BJ (cell line): ENCODE measurements at regions not wholly inside any gene's neighbourhood (a gene's known extent, or its start where the extent isn't known, plus 50 kb on each side); places are given as distances from the start of the nearest gene placed in this dataset.

Experiments
- CTCF ChIA-PET: fragments of 350-600 bp; formaldehyde crosslinking; extraction: SDS; loops from one replicate; lab custom pipeline; 2021; ENCODE audit warnings: antibody characterized with exemption, inconsistent platforms; lab: Yijun Ruan, JAX
- POLR2A ChIA-PET: fragments of 300-600 bp; sonication (Branson Sonifier 250); formaldehyde crosslinking; extraction: SDS; loops from one replicate; lab custom pipeline; 2021; ENCODE audit warnings: antibody characterized with exemption; lab: Charles Lee
- DNase-seq: peaks from one replicate; pipeline ENCODE4 v3.0.0-alpha.2; 2011; ENCODE audit warnings: low read depth
- H3K27me3 ChIP-seq: 2 replicates; pipeline ENCODE4 v1.6.0; 2011; ENCODE audit warnings: low read length; ENCODE audit not compliant: control insufficient read depth, insufficient read depth
- H3K36me3 ChIP-seq: 2 replicates; pipeline ENCODE4 v1.5.1; 2011; ENCODE audit warnings: low read length; ENCODE audit not compliant: control insufficient read depth, insufficient read depth
- H3K4me3 ChIP-seq: 2 replicates; pipeline ENCODE4 v1.5.1; 2011; ENCODE audit warnings: low read depth, mild to moderate bottlenecking, control low read depth, low read length
- CTCF ChIP-seq: IDR thresholded peaks from 2 replicates; pipeline ENCODE4 v1.5.1; 2011; ENCODE audit warnings: low read depth, mild to moderate bottlenecking, control low read depth, inconsistent platforms, low read length, moderate library complexity; ENCODE audit not compliant: insufficient read depth

GRCh38 chr5:61610678-61611024 is 278.6 kb downstream of the ZSWIM6 start:
- CTCF ChIA-PET, result no interaction called here
- Histone ChIP-seq H3K4me3 (no peak overlapping the region), H3K36me3 (no peaks in the 10 kb centered on the region), H3K27me3 (no peaks in the 10 kb centered on the region; the same call in 1 of the 2 replicates)
- POLR2A ChIA-PET, result no interaction called here
- TF ChIP-seq CTCF, result no peak
- DNase-seq, result no peak

DNA sequence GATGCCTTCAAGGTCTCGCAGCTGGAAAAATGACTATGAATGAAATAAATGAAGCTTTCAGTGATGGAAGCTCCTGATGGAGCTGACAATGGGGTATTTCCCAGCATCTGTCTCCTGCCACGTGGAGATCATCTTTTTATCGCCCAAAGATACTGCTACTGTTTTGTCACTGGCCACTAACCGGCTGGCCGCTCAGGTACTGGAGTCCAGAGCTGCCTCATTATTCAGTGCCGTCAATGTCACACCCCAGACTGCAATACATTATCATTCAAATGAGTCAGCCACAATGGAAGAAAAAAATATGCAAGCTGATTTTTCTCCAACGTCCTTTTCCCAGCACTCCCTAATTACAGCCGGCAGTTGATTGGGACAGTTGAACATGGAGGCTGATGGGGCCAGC is 280.4 kb downstream of the ZSWIM6 start:
- H3K4me3 ChIP-seq, result no peak overlapping the region
- DNase-seq, result no peak
- no peaks in the 10 kb centered on the region; the same call in 1 of the 2 replicates for H3K27me3 ChIP-seq
- ChIA-PET POLR2A (no interaction called here), CTCF (interaction anchor here (1.0 to 3.0 kb wide), 3 partner anchors 9 to 16 kb away, joined by 3 to 12 read pairs (median 3); no protein-coding TSS in a partner anchor)
- TF ChIP-seq CTCF, result no peak
- no peaks in the 10 kb centered on the region for H3K36me3 ChIP-seq

DNA sequence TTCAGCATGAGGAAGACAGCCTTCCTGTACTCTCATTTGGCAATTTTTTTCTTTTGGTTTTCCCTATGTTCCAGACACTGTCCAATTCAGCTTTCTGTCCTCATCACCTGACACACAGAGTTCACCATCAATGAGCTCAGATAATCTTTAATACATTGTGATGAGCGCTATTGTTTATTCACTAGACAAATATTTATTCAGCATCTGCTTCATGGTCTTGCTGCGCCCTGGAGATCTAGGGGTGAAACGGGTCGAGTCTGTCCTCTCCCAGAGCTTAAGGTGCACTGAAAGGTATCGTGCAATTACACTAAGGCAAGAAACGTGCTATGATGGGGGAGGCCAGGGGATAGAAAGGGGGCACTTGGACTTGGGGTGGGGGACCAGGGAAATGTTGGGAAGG is 281.6 kb downstream of the ZSWIM6 start:
- H3K27me3 ChIP-seq, result no peaks in the 10 kb centered on the region; the same call in 1 of the 2 replicates
- no peak for TF ChIP-seq CTCF
- ChIA-PET CTCF (interaction anchor here (0.6 to 3.0 kb wide), 5 partner anchors 10 to 532 kb away, joined by 3 to 12 read pairs (median 4); no protein-coding TSS in a partner anchor), POLR2A (no interaction called here)
- no peaks in the 10 kb centered on the region for H3K36me3 ChIP-seq
- no peak overlapping the region for H3K4me3 ChIP-seq
- no peak for DNase-seq

- ChIA-PET CTCF (interaction anchor here (0.8 to 3.0 kb wide), 4 partner anchors 9 to 27 kb away, joined by 3 to 12 read pairs (median 4); no protein-coding TSS in a partner anchor), POLR2A (interaction anchor here (0.5 kb wide), 1 partner anchor 28 kb away, joined by 5 read pairs; no protein-coding TSS in a partner anchor)
- Histone ChIP-seq H3K36me3 (no peaks in the 10 kb centered on the region), H3K4me3 (no peak overlapping the region), H3K27me3 (no peaks in the 10 kb centered on the region; the same call in 1 of the 2 replicates)
- TF ChIP-seq CTCF, result no peak
- DNase-seq, result no peak
Measured at GRCh38 chr5:61614606-61615005, 282.5 kb downstream of the ZSWIM6 start.

GRCh38 chr5:61617039-61617438 is 285.0 kb downstream of the ZSWIM6 start:
- ChIA-PET CTCF (interaction anchor here (0.6 to 0.7 kb wide), 2 partner anchors 14 to 195 kb away, joined by 3 read pairs; no protein-coding TSS in a partner anchor), POLR2A (interaction anchor here (0.5 kb wide), 1 partner anchor 184 kb away, joined by 5 read pairs; no protein-coding TSS in a partner anchor)
- no peak overlapping the region for H3K4me3 ChIP-seq
- H3K36me3 ChIP-seq, result no peaks in the 10 kb centered on the region
- DNase-seq, result no peak
- TF ChIP-seq CTCF, result no peak
- no peaks in the 10 kb centered on the region for H3K27me3 ChIP-seq
